Loucy (cell line): ENCODE measurements at regions not wholly inside any gene's neighbourhood (a gene's known extent, or its start where the extent isn't known, plus 50 kb on each side); places are given as distances from the start of the nearest gene placed in this dataset.

Experiments
- CTCF ChIP-seq: fragments of 200-600 bp; sonication (generic); conservative IDR thresholded peaks from 2 replicates; pipeline ENCODE4 v1.5.1; 2014; ENCODE audit warnings: mild to moderate bottlenecking, antibody characterized with exemption, low read length
- EZH2phosphoT487 ChIP-seq: fragments of 200-600 bp; IDR thresholded peaks from 2 replicates; pipeline ENCODE4 v1.6.1; 2018; ENCODE audit warnings: antibody characterized with exemption, mild to moderate bottlenecking, moderate library complexity, borderline replicate concordance

- TF ChIP-seq CTCF (no peak), EZH2phosphoT487 (no peak)
Observed at GRCh38 chr11:19604679-19605375, 107.8 kb upstream of the NAV2 start.
